Cardiac septum (tissue), 1 donor: ENCODE measurements at regions not wholly inside any gene's neighbourhood (a gene's known extent, or its start where the extent isn't known, plus 50 kb on each side); places are given as distances from the start of the nearest gene placed in this dataset.
"Not testable (repeated sequence)": the region's sequence is repeated elsewhere in the genome, so short reads cannot be mapped to it uniquely, and the experiment has no call there.

Experiments
- DNase-seq: peaks from one replicate; pipeline ENCODE4 v3.0.0-alpha.2; 2020; ENCODE audit warnings: low spot score
- intact Hi-C: fragments of 100-400 bp; cut with DNase I; formaldehyde crosslinking; loops from one replicate; pipeline ENCODE4 v1.14.0; 2022
- donor health status: DM: no; HTN: no; CAD: no.

DNA sequence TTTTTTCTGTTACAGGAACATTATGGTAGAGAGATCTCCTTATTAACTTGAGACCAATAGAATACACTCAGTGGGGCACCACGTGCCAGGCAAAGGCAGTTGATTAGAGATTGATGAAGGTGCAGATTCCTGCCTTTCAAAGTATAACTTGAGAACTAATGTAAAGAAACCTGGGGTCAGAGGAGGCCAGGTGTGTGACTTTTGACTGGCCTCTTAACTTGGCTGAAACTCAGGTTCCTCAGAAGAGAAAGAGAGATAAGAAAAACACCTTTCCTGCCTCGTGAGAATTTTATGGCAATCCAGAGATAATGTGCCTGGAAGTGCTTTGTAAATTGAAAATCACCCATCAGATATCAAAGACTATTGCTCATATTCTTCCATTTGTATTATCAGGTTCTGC, 110.7 kb upstream of the GZMB start:
- intact Hi-C loops, result no loop called here
- DNase-seq, result no peak

DNA sequence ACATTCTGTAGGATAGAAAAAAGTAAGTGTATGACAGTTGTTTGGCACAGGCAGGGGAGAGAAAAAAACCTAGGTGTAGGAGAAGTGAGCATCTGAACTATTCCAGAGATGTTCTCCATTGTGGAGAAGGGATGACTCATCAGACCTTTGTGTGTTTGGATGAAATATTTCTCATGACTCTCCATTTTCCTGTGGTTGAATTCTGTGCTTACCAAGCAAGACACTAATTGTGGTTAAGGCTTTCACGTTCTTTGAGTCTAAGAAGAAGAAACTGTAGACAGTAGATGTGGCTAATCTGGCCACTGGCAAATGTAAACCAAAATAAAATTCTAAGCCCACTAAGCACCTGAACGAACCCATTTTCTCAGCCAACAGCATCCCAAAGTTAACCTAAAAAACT, 107.9 kb upstream of the GZMB start:
- DNase-seq, result no peak
- intact Hi-C loops, result no loop called here

DNA sequence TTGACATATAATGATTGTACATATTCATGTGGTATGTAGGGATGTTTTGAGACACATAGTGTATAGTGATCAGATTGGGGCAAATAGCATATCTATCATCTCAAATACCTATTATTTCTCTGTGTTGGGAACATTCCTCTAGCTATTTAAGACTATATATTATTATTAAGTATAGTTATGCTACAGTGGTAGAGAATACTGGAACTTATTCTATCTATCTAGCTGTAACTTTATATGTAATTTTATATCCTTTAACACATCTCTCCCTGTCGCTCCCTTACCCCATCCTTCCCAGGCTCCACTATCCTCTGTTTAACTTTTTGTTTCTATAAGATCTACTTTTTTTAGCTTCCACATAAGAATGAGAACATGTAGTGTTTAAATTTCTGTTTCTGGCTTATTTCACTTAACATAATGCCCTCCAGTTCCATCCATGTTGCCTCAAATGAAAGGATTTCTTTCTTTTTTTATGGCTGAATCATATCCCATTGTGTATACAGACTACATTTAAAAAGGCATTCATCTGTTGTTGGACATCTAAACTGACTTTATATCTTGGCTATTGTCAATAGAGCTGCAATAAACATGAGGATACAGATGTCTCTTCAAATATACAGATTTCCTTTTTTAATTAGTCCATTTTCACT, 102.1 kb upstream of the GZMB start:
- DNase-seq, result no peak
- intact Hi-C loops, result loop anchor here (5.0 to 10.0 kb wide), 4 partner anchors 71 to 416 kb away; no protein-coding TSS in a partner anchor

DNA sequence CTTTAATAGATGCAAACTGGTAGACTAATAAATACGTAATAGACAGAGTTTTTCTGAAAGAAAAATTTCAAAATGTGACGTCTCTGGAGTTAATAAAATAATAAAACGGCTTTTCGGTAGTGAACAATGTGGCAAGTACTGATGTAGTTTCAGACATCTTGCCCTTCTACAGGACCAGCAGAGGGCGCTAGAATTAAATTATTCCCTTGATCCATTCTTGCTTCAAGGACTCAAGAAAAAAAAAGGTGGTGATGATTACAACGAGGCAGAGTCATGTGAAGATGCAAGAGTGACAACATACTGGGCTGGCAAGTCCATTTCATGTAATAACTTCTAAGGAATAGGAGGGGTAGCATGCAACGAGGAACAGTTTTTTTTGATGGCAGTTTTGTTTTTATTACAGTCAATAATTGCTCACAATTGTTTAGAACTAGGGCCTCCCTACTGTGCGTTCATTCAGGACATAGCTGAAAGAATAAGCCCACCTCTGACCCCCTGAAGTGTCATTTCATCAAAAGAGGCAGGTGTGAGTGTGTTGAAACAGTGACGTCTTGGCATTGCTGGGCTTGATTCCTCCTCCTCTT, 101.0 kb upstream of the GZMB start:
- intact Hi-C loops, result loop anchor here (5.0 to 10.0 kb wide), 4 partner anchors 72 to 417 kb away; no protein-coding TSS in a partner anchor
- no peak for DNase-seq

DNA sequence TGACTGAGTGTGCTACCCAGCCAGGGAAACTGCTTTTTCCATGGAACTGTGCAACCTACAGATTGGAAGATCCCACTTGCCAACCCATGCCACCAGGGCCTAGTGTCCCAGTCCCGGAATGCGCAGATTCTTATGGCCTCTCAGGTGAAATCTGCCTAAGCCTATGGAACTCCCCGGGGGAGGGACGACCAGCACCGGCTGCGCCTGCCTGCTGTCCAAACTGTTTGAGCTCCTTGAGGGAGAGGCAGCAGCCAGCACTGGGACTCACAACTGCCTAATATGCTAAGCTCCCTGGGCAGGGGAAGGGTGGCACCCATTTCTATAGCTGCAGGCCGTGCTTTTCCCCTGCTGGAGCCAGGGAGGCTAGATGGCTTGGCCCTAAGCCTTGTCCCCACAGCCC, 92.5 kb upstream of the GZMB start:
- intact Hi-C loops, result no loop called here
- DNase-seq, result no peak

DNA sequence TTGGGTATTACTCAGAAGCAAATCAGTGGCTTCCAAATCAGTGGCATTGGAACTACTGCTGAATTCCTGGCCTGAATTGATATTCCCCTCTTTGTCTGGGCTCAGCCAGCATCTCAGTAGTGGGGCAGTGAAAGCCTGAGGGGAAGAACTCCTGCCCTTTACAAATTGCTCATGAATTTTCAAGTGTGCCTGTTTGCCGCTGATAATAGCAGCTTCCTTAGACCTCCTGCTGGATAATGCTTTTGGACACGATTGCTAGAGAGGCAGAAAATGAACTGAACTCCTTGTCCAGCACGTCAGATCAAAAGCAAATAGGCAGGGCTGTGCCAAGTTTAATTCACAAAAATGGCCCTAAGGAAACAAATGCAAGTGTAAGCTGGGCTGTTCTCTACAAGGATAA, 91.3 kb upstream of the GZMB start:
- intact Hi-C loops, result no loop called here
- DNase-seq, result no peak

DNA sequence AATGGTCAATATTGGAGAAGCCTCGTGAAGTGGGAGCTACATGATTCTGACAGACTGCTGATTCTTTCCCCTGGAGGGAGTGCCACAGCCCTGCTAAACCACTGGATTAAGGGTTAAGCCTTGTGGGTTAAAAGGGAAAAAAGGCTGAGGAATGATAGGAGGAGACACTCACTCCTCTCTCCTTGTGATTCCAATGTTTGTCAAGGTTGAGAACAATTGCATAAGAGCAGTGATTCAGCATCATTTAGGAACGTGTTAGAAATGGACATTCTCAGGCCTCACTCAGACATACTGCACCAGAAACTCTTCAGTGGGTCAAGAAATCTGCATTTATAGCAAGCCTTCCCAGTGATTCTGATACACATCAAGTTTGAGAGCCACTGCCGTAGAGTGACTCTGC, 87.8 kb upstream of the GZMB start:
- intact Hi-C loops, result no loop called here
- no peak for DNase-seq

DNA sequence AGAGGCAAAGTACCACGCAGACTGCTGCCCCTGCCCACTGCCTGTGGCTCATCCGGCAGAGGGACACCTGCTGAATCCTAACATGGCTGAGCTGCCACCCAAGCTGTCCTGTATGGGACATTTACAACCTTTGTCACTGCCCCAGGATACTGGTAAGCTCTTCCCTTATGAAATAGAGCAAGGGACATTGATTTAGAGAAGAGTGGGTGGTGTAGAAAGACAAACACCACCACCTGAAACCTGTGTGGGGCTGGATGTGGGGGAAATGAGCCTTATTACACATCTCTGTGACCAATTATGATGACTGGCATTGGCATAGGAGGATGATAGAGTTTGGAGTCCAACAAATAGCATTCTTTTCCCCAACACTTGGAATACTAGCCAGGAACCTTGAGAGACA, 81.2 kb upstream of the GZMB start:
- no peak for DNase-seq
- intact Hi-C loops, result loop anchor here (10.0 kb wide), 1 partner anchor 520 kb away; no protein-coding TSS in a partner anchor

DNA sequence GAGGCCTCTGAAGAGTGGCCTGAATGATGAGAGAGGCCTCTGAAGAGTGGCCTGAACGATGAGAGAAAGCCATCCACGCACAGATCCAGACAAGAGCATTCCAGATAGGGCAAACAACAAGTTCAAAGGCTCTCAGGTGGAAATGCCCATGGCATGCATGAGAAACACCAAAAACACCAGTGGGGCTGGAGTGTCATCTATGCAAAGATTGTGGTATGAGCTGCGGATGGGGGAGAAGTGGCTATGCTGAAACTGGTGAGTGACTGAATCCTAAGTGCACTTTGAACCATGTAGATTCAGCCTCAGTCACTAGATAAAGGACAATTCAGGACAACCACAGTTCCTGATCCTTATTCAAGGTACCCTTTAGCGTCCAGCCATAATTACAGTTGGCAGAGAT, 79.4 kb upstream of the GZMB start:
- DNase-seq, result no peak
- intact Hi-C loops, result loop anchor here (10.0 kb wide), 1 partner anchor 521 kb away; no protein-coding TSS in a partner anchor

DNA sequence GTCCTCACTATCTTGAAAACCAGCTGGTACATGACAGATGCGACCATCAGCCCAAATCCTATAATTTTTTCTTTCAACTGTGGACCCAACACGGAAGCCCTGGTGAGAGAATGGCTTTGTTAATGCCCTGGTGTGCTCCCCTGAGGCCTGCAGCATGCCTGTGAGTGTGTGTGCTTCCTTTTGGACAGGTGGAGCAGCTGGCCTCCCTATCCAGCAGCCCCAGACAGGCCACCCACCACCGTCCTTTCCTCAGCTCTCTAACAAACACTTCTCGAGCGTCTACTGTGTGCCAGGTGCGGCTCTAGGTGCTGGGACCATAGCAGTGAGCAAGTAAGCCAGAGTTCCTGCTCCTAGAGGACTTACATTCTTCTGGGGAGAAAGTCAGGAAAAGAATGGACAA, 78.9 kb upstream of the GZMB start:
- intact Hi-C loops, result loop anchor here (10.0 kb wide), 1 partner anchor 522 kb away; no protein-coding TSS in a partner anchor
- no peak for DNase-seq

DNA sequence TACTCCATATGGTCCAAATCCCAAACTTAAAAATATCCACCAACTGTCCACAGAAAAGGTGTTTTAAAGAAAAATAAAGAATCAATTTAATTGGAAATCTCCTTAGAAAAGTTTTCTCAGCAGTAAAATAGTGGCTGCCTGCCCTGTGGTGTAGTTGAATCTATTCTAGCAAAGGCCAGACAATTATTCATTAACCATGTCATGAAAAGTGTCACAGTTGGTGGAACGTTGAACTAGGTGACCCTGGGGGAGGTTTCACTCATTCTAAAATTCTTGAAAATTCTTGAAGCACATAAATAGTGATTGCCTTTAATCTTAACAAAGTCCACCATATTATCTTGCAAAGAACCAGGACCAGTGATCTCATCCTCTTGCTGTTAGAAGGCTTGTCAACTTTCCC, 78.4 kb upstream of the GZMB start:
- intact Hi-C loops, result loop anchor here (10.0 kb wide), 1 partner anchor 522 kb away; no protein-coding TSS in a partner anchor
- DNase-seq, result no peak

DNA sequence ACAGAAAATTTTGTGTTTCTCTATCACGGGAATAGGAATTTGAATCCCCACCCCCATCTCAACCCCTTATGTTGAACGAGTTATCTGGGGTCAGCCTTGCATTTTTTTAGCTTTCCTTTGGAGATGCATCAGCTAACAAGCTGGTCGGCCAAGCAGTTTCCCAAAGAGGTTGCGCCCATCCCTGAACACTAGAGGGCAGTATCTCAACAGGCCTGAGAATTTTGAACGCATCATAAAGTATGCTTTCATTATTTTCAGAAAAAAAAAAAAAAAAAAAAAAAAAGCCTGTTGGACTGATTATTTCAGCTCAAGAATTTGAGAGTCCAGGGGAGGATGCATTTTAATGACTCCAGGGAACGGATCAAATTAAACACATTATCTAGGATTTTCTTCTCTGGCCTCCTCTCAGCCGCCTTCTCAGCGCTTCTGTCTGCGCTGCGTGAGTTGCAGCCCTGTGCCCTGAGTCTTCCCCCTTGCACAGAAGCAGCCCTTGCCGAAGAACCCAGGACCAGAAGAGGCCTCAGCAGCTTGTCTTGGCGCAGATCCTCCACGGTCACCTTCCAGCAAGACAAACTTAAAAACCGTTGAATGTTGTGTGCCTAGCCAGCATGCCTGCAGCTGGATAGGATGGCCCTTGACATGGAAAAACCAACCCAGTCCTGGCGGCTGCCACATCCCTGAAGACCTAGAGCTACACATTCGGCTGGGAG, 76.6 kb upstream of the GZMB start:
- intact Hi-C loops, result loop anchor here (10.0 kb wide), 1 partner anchor 524 kb away; no protein-coding TSS in a partner anchor
- no peak for DNase-seq

DNA sequence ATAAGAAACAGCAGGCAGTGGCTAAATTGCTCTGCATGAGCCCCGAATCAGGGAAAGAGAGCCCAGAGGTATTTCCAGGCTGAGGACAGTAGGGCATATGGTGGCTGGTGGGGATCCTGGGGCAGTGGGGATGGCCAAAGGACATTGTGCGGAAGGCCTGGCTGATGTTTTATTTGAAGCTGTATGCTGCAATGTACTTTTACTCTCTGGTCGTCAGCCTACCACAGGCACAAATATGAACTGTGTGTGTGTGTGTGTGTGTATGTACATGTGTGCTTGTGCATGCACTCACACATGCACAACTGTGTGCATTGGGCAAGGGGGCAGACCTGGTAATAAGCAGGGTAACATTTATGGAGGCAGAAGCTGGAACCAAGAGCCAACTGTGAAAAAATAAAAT, 74.7 kb upstream of the GZMB start:
- intact Hi-C loops, result no loop called here
- DNase-seq, result no peak

DNA sequence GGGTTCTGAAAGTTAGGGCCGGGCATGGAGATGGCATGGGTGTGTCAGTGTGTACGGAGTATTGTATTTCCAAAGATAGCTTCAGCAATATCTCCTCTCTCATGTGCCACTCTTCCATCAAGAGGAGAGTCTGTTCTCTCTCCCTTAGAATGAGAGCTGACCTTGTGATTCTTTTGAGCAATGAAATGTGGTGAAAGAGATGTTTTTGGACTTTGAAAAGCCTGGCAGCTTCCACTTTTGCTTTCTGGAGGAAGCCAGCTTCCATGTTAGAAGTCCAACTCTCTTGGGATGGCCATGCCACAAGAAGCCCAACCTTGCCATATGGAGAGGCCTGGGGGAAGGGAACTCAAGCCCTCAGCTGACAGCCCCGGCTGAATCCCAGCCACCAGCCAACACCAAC, 72.4 kb upstream of the GZMB start:
- no peak for DNase-seq
- intact Hi-C loops, result no loop called here

DNA sequence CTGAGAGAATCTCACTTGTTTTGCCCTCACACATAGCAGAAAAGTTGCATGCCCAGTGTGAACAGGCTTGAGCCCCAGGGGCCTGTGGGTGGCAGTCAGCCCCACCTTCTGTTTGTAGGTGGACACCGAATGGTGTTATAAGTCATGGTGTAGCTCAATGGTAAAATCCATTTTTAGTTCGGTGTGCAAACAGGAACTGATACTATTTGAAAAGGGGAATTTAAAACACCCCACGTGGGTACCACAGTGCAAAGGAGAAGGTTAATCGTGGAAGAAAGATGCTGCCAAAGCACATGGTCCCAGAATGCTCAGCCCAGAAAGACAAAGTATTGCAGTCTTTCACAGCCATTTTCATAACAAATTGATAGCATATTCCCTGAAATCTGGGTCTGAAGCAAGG, 71.8 kb upstream of the GZMB start:
- intact Hi-C loops, result no loop called here

DNA sequence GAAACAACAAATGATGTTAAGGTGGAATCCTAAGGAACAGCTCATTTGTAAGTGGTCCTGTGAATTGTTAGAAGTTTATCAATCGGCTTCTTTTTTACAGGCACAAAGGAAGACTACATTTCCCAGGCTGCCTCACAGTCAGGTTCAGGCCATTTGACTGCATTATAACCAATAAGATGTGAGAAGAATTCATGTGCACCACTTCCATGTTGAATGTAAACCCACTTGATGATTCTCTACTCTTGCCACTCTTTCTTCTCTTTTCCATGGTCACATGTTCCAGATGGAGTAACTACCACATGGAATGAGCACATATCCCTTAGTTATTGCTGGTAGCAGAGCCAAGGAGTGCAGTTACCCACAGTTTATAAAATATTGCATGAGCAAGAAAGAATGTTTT, 67.1 kb upstream of the GZMB start:
- intact Hi-C loops, result no loop called here

More for the DNA sequence above, 71.8 kb upstream of the GZMB start:
- DNase-seq, result no peak

DNA sequence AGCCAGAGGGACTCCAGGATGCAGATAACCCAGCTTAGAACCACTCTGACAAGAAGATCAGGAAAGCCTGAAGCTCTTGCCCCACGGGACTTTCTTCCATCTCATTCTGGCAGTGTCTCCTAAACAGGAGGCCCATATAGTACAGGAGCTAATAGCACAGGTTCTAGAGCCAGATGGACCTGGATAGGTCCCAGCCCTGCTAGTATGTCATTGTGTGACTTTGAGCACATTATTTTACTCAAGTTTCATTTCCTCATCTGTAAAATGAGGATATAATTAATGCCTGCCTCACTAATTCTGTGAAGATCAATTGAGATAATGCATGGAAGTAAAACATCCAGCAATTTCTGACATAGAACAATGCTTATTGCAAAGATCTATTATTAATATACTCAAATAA, 66.5 kb upstream of the GZMB start:
- no peak for DNase-seq
- intact Hi-C loops, result no loop called here

More for the DNA sequence above, 67.1 kb upstream of the GZMB start:
- no peak for DNase-seq

DNA sequence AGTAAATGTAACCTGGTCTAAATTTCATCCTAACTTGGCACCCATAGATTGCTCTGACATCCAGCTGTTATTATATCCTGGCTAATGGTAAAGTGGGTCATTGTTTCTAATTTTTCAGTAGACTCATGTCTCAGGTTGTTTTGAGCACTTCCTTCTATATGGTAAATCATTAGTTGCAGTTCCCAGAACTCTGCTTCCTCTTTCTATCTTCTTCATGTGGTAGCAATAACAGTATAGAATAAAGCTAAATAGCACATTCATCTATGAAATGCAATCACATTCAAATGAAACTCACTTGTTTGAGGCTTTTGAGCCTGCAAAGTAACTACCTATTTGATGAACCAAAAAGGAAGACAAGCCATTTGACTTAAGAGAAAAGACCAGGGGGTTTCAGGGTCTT, 65.1 kb upstream of the GZMB start:
- intact Hi-C loops, result no loop called here
- DNase-seq, result no peak

DNA sequence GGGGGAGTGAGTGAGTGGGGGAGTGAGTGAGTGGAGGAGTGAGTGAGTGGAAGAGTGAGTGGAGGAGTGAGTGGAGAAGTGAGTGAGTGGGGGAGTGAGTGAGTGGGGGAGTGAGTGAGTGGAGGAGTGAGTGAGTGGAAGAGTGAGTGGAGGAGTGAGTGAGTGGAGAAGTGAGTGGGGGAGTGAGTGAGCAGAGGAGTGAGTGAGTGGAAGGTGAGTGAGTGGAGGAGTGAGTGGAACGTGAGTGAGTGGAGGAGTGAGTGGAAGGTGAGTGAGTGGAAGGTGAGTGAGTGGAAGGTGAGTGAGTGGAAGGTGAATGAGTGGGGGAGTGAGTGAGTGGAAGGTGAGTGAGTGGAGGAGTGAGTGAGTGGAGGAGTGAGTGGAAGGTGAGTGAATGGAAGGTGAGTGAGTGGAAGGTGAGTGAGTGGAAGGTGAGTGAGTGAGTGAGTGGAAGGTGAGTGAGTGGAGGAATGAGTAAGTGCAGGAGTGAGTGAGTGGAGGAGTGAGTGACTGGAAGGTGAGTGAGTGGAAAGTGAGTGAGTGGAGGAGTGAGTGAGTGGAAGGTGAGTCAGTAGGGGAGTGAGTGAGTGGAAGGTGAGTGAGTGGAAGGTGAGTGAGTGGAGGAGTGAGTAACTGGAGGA, 62.4 kb upstream of the GZMB start:
- intact Hi-C loops, DNase-seq: not testable (repeated sequence)
